ENCODE measurements at regions not wholly inside any gene's neighbourhood (a gene's known extent, or its start where the extent isn't known, plus 50 kb on each side); places are given as distances from the start of the nearest gene placed in this dataset.

DNA sequence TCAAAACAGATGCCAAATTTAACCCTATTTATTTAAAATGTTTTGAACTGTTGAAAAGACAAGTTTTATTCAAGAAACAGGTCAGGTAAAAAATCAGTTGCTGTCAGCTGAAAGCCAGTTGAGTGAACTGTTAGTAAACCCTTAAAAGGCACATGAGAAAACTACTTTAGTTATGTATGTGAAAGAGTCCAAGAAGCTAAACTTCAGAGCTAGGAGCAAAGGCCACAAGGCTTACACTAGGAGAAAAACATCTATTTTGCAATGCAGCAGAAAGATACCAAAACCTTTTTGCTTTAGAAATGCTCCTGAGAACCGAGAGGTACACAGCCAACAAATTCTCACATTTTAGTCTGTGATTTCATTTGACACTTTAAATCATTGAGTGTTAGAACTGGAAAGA, 375.2 kb downstream of the FSCB start:
- no peak for DNase-seq

DNA sequence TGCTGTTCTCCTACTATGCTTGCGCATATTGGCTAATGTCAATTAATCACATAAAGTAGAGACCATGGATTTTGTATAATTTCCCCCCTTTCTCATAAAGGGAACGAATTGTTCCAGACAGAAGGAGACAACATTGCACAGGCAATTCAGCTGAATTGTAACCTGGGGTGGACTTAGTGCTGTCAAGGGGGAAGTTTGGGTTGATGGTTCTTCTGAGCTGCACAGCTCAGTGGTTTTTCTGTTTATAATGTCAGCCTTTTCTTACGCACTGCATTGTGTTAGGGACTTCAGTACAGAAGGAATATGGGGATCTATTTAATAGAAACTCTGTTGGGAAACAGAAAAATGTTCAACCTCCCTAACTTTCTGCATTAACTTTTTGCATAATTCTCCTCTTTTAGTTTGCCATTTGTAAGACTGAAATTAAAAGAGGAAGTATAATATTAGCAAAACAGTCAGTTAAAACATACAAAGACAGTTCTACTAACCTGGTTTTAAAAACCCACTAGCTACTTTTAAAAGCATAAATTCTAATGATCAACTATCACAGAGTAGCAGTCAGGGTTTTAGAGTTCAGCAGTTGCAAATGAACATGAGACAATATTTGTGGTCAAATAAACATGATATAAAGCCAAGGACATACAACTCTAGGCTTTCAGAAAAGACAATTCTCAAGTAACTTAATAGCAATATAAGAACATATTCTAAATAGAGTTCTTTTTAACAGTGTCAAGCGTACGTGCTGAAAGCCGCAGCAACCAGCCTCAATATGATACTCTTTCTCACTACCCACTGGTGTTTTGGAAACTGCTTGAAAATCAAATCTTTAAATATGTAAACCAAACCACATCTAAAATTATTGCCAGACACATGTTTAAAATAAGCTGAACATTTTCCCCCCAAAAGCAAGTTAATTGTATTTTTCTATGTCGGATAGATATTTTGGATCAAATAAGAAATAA, 393.0 kb downstream of the FSCB start:
- DNase-seq: no peak

GRCh38 chr14:44112774-44113460, 394.2 kb downstream of the FSCB start:
- DNase-seq: no peak

- DNase-seq: no peak
Observed at GRCh38 chr14:44109036-44109435, 398.0 kb downstream of the FSCB start.

GRCh38 chr14:44108601-44109000, 398.5 kb downstream of the FSCB start:
- no peak for DNase-seq

- no peak for DNase-seq
Observed at GRCh38 chr14:44107156-44107555, 399.9 kb downstream of the FSCB start.

DNA sequence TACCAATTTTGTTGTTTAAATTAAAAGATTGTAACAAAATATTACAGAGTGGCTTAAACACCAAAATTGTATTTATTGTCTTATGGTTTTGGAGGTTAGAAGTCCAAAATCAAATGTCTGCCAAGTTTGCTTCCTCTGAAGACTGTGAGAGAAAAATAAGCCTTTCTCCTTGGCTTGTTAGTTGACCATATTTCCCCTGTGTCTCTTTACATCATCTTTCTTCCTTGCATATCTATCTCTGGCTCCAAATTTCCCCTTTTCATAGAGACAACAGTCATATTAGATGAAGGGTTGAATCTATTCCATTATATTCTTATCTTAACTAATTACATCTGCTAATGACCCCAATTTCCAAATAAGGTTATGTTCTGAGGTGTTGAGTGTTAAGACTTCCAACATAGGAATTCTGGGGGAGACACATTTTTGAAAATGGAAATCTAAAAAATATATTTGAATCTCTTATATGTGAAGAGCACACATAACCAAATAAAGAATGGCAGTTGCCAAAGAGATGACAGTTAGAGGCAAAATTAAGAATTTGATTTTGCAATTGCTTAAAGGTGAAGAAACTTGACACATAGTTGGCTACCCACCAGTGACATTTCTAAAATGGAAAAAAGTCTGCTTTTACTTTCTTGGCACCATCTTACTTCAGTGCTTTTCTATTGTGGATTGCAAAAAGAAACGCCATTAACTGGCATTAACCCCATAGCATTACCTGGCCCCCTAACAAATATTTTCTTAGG, 407.2 kb downstream of the FSCB start:
- no peak for DNase-seq

GRCh38 chr14:44081146-44081545, 425.9 kb downstream of the FSCB start:
- no peak for DNase-seq

DNA sequence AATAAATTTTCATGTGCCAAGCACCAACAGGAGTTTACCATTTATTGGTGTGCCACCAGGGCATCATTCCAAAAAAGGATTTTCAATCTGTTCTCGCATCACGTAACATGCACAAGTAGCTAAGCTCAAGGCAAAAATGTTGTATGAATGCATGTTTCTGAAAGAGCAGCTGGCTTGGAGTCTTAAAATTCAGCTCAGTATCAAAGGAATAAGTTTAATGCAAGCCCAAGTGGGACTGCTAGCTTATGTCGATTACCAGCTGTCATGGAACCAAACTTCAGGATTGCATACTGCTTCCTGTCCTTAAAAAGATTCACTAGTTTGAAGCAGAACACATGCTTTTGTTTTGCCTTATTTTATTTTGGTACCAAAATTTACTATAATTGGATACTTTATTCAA, 437.0 kb downstream of the FSCB start:
- no peak for DNase-seq

- no peak for DNase-seq
Observed at GRCh38 chr14:44053422-44053821, 453.7 kb downstream of the FSCB start.

DNA sequence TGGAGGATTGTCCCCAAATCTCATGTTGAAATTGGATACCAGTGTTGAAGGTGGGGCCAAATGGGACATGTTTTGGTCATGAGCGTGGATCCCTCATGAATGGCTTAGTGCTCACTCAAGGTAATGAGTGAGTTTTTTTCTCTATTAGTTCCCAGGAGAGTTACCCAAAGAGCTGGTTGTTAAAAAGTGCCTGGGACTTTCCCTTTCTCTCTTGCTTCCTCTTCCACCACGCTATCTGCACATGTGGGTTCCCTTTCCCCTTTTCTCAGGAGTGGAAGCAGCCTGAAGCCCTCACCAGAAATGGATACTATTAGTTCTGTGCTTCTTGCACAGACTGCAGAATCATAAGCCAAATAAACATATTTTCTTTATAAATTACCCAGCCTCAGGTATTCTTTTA, 465.4 kb downstream of the FSCB start:
- DNase-seq: no peak

GRCh38 chr14:44040561-44040960, 466.5 kb downstream of the FSCB start:
- no peak for DNase-seq

DNA sequence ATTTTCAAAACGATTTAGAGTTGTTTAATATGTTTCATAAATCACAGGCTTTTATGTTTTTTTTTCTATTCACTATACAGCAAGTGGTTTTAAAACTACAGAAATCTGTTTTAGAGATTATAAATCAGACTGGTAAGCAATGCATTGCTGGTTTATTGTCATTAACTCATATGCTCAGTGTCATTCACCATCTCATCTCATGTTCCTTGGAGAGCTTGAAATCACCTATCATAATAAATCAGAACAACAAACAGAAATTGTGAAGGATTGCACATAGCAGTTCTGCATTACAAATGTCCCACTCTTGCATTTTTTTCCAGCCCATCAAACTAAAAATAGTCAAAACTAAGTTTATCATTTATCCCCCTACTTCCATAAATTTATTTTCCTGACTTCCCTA, 470.8 kb downstream of the FSCB start:
- DNase-seq: no peak

DNA sequence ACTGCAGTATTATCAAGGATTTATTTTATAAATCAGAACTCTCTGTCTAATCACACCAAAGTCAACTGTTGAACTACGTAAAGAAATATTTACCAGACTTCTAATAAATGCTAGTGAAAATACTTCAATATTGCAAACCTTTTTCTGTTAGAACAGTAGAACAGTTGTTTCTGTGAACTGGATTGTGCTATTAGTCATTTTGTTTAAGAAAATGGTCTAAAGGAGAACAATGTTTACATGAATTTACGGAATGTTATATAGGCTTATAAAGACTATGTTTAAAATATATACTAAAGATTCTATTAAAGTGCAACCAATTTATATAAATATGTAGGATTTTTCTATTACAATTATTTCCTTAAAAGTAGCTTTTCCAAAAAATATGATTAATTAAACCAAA, 471.4 kb downstream of the FSCB start:
- no peak for DNase-seq

DNA sequence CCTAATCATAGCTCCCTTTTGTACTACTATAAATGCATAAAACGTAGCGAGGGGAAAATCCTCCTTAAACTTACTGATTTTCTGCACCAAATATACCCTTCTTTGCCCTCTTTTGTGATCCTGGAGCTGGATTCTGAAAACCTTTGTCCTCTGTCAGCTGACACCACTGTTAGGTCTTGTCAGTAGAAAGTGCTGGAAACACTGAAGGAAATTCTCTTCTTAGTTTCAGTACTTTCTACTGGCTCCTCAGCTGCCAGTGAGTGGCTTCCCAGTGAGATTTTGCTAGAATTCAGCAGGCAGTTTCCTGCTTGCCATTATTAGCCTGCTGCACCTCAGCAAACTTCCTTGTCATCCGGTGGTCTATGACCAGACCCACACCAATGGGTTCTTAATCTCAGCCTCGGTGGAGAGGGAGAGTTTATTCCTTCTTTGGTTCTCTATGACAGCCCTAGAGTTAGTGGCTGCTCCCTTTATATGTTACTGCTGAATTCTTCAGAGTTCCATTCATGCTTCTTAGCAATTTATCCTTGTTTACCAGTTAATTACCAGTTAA, 476.2 kb downstream of the FSCB start:
- DNase-seq: no peak

- no peak for DNase-seq
Observed at GRCh38 chr14:44029933-44030332, 477.1 kb downstream of the FSCB start.

DNA sequence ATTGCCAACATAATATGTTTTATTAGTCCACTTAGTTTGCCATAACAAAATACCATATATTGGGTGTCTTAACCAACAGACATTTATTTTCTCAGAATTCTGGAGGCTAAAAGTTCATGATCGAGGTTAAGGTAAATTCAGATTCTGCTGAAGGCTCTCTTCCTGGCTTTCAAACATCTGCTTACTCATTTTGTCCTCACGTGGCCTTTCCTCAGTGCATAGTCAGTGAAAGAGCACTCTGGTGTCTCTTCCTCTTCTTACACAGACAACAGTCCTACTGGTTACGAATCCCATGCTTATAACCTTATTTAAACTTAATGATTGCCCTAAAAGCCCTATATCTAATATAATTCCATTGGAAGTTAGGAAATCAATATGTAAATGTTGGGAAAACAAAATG, 479.7 kb downstream of the FSCB start:
- DNase-seq: no peak

DNA sequence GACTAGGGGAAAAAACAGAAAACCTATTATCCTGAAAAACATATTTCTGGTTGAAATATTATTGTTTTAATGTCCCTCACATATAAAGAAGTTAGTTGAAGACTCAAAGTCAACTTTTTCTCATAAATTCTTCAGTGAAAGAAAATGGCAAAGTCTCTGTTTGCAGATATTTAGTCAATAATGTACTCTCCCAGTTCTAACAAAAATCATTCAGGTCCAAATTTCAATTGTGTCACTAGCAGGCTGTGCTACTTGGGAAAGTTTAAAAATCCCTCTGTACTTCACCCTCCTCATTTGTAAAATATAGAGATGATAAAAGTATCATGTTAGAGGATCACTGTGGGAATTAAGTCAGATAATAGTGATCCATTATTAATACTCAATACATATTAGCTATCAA, 496.5 kb downstream of the FSCB start:
- DNase-seq: no peak

- DNase-seq: no peak
Observed at GRCh38 chr14:44010071-44010470, 497.0 kb downstream of the FSCB start.

DNA sequence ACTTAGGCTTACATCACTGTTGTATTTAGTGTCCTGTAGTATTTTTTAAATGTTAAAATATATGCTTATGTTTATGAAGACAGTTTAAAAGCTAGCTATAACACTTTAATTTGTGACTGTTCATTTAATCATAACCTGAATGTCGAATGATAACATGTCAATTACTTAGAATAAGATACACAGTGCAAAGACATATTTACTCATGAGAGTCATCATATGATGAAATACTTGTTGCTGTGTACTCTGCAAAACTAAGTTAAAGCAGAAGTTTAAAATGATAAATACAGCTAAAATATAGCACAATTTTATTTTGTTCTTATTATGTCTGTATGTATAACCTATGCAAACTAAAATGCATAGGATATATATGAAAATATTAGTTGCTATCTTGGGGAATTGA, 497.4 kb downstream of the FSCB start:
- DNase-seq: no peak

DNA sequence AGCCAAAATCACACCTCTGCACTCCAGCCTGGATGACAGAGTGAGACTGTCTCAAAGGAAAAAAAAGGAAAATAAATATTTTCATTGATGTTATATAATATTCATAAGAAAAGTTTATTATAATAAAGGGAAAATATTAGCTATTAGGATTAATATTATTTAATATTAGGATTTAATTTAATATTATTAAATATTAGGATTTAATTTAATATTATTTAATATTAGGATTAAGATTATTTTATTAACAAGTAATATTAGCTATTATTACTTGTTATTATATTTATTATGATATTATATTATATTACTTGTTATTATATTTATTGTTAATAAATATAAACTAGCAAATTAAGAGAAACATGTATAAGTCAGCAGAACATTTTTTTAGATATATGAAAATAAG, 518.1 kb downstream of the FSCB start:
- DNase-seq: no peak

DNA sequence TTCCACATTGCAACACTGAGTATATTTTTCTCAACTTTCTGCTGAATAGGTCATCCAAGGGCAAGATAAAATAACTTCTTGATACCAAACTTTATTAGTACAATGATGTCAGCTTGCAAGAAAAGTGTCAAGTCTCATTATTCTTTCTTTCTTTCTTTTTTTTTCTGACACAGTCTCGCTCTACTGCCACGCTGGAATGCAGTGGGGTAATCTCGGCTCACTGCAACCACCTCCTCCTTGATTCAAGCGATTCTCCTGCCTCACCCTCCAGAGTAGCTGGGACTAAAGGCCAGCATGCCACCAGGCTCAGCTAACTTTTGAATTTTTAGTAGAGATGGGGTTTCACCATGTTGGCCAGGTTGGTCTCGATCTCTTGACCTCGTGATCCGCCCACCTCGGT, 523.4 kb downstream of the FSCB start:
- no peak for DNase-seq

GRCh38 chr14:43981135-43981768, 525.8 kb downstream of the FSCB start:
- DNase-seq: no peak
